Spleen (tissue), 7 donors: ENCODE measurements at regions not wholly inside any gene's neighbourhood (a gene's known extent, or its start where the extent isn't known, plus 50 kb on each side); places are given as distances from the start of the nearest gene placed in this dataset.

Source experiments
- CTCF ChIP-seq, 11 experiments: fragments of 200-600 bp in 7 of 11; fragments of 450-650 bp in 4 of 11; sonication (generic) in 4 of 11; IDR thresholded peaks in 8 of 11; conservative IDR thresholded peaks in 3 of 11; 1 replicate in 7 of 11; 2 replicates in 4 of 11; pipeline versions ENCODE4 v1.4.0 to v1.8.0; 2016 to 2021; ENCODE audit warnings: antibody characterized with exemption in 11 of 11, inconsistent platforms in 4 of 11, mild to moderate bottlenecking in 1 of 11
- POLR2A ChIP-seq, 3 donors: fragments of 450-650 bp; IDR thresholded peaks; one replicate each; pipeline ENCODE4 v1.5.1; 2017; ENCODE audit warnings: antibody characterized with exemption in 3 of 3, mild to moderate bottlenecking in 1 of 3
- POLR2AphosphoS5 ChIP-seq, 3 donors: sonication (generic); formaldehyde crosslinking; IDR thresholded peaks; one replicate each; pipeline ENCODE4 v1.5.1; 2017; ENCODE audit warnings: antibody characterized with exemption in 3 of 3
- donor health status: DM: no; HTN: no; CAD: no; lungs with moderate emphysema.
- donor health status: DM: no; HTN: no; CAD: no.
- donor health status: DM: no; HTN: no; CAD: no.

- TF ChIP-seq POLR2A (IDR thresholded peaks at IDR 0.05), result no peak
- TF ChIP-seq CTCF (IDR thresholded peaks at IDR 0.05 in 8 of 11, conservative IDR thresholded peaks at IDR 0.05 in 3 of 11), result no peak
- no peak for TF ChIP-seq POLR2AphosphoS5 (IDR thresholded peaks at IDR 0.05)
These were observed 353.1 kb upstream of the MON1B start for GRCh38 chr16:76837872-76838271.
